ENCODE measurements at regions not wholly inside any gene's neighbourhood (a gene's known extent, or its start where the extent isn't known, plus 50 kb on each side); places are given as distances from the start of the nearest gene placed in this dataset.

DNA sequence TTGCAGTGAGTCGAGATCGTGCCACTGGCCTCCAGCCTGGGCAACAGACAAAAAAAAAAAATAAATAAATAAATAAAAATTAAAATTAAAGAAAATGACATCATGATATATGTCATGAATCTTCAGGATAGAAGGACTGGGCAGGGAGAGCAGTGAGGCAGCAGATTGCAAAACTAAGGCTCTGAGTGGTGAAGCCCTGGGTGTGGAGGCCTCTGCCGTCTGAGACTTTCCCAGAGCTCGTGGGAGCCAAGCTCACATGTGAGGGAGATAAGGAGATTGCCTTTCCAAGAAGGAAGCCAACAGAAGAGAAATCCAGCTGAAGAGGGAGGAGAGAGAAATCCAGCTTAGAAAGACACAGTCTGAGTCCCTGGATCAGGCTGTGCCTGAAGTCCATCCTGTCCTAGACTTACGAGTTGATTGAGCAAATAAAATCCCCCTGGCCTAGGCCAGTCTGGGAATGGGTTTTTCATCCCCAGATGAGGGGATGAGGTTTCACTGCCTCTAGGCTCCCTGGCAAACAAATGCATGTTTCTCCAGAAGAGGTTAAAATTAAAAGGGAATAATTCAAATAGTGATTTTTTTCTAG, 142.0 kb upstream of the IGSF21 start:
- Histone ChIP-seq H3K4me3 (no peak overlapping the region), H3K27ac (no peak overlapping the region)

DNA sequence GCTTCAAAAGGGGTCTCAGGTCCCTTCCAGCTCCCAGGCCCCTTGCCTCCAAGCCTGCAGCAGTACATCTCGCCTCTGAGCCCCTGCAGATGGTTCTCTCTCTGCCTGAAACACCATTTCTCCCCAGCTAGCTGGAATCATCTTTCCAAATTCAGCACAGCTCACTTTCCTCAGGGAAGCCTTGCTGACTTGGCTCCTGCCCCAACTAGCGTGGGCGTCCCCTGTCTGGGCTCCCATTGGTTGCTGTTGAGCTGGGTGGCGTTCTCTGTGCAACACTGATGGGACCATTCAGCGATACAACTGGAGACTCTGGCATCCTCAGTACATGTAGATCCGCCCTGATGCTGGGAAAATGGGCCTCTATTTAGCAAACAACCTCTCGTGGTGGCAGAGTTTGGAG, 141.3 kb upstream of the IGSF21 start:
- Histone ChIP-seq H3K4me3 (no peak overlapping the region), H3K27ac (no peak overlapping the region)

GRCh38 chr1:17967623-17968255, 139.9 kb upstream of the IGSF21 start:
- no peak overlapping the region for H3K4me3 ChIP-seq

DNA sequence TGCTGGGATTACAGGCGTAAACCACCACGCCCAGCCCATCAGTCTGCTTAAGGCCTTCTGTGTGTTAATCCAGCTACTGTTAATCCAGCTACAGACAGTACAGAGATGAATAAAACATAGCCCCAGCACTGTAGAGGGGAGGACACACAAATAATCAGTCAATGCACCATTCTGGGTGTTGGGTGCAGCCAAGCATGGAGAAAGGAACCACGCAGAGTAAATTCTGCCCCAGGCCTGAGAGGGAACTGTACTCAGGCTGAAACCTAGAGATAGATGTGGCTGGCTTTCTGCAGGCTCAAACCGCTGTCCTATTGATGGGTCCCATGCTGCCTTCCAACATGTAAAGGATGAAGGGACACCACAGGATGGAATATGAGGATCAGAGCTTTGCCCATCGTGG, 136.8 kb upstream of the IGSF21 start:
- Histone ChIP-seq H3K27ac (no peak overlapping the region), H3K4me3 (no peak overlapping the region)

More at GRCh38 chr1:17967623-17968255, 139.9 kb upstream of the IGSF21 start:
- no peak overlapping the region for H3K27ac ChIP-seq

- H3K27ac ChIP-seq, result no peak overlapping the region
- no peak overlapping the region for H3K4me3 ChIP-seq
Measured at GRCh38 chr1:17973694-17974093, 133.9 kb upstream of the IGSF21 start.

DNA sequence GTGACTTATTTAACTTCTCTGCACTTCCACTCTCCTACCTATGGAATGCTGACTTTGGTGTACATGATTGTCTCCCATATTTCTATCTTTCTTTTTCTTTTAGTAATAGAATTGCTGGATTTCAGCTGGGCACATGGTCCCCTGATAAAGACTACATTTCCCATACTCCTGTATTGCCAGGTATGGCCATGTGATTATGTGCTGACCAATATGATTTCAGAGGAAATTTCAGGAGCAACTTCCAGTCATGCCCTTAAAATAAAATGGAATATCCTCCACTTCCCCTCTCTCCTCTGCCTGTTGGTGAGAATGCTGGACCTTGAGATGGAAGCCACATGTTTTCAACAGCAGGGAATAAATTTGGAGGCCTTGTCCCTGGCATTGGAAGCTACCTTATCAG, 130.7 kb upstream of the IGSF21 start:
- H3K27ac ChIP-seq, result no peak overlapping the region
- no peak overlapping the region for H3K4me3 ChIP-seq

- Histone ChIP-seq H3K27ac (no peak overlapping the region), H3K4me3 (no peak overlapping the region)
Measured at GRCh38 chr1:17978016-17978415, 129.6 kb upstream of the IGSF21 start.

GRCh38 chr1:17979815-17980214, 127.8 kb upstream of the IGSF21 start:
- no peak overlapping the region for H3K27ac ChIP-seq
- H3K4me3 ChIP-seq, result no peak overlapping the region

DNA sequence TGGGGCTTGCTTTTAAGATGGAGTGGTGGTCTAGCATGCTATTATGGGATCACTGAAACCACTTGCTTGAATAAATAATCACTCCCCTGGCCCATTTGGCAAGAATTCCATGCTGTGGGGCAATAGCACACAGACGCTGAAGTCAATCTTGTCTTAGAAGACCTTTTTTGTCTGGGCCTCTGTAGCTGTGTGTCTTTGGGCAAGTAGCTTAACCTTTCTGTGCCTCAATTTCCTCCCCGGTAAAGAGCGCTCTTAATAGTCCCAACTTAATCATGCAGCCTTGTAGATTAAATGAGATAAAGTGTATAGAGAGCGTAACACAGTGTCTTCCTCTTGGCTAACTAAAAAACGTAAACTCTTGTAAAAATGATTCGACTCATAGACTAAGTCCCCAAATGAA, 125.4 kb upstream of the IGSF21 start:
- no peak overlapping the region for H3K4me3 ChIP-seq
- no peak overlapping the region for H3K27ac ChIP-seq

- H3K27ac ChIP-seq, result no peak overlapping the region
- no peak overlapping the region for H3K4me3 ChIP-seq
Measured at GRCh38 chr1:17984583-17984982, 123.0 kb upstream of the IGSF21 start.

DNA sequence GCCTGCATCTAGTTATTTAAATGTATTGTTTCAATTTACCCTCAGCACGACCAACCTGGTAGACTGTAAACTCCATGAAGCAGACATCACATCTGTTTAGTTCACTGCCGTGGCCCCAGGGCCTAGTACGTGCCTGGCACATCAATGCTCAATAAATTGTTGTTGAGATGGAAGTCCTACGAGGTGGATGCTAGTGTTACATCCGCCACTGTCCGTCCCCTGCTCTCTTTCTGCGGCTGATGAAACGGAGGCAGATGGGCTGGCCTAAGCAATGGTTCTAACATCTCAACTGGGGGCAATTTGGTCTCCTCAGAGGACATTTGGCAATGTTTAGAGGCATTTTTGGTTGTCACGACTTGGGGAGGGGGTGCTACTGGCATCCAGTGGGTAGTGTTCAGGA, 121.4 kb upstream of the IGSF21 start:
- Histone ChIP-seq H3K27ac (no peak overlapping the region), H3K4me3 (no peak overlapping the region)

- H3K27ac ChIP-seq, result no peak overlapping the region
Measured at GRCh38 chr1:17990401-17990800, 117.2 kb upstream of the IGSF21 start.

DNA sequence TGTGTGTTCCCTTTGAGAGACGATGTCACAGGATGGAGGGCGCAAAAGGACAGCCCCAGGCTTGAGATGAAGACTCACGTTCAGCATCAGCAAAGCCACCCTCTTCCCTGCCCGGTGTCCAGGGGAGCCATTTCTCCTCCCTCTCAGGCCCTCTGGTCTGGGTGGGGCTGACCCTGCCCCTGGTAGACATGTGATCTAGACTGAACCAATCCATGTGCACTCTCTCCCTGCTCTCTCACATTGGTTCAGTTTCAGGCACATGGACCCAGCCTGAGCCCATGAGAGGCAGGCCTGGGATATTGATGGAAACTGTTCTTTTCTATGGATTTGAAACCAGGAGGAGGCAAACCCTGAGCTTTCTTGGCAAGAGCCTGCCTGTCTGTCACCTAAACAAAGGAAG, 115.6 kb upstream of the IGSF21 start:
- no peak overlapping the region for H3K27ac ChIP-seq
- H3K4me3 ChIP-seq, result no peak overlapping the region

More at GRCh38 chr1:17990401-17990800, 117.2 kb upstream of the IGSF21 start:
- H3K4me3 ChIP-seq, result no peak overlapping the region

DNA sequence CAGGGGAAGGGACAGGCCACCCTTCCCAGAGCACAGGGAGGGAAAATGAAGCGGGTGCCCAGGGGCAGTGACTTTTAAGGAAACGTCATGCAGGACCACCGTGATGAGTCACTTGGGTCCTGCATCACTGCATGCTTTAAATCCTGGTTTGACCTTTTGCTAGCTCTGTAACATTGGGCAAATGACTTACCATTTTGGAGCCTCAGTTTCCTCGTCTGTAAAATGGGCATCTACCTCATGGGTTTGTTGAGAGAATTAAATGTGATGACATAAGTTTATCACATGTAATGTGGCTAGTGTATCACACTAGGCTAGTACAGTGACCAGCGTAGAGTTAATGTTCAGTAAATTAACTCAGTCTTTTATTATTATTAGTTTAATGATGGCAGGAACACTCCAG, 114.8 kb upstream of the IGSF21 start:
- Histone ChIP-seq H3K4me3 (no peak overlapping the region), H3K27ac (no peak overlapping the region)

DNA sequence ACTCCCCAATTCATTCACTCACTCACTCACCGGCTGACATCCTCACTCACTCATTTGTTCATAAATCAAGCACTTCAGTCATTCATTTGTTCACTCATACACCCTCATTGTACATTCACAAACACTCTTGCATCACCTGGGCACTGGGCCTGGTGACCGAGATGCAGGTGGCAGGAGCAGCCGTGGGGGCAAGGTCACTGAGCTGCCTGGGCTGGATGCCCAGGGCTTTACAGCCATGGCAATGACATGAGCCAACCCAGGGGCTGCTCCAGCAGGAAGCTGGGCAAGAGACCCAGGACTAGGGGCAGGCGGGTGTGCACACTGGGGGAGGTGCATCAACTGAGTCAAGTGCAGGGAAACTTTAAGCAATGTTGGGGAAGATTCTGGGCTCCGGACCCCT, 113.6 kb upstream of the IGSF21 start:
- no peak overlapping the region for H3K27ac ChIP-seq

DNA sequence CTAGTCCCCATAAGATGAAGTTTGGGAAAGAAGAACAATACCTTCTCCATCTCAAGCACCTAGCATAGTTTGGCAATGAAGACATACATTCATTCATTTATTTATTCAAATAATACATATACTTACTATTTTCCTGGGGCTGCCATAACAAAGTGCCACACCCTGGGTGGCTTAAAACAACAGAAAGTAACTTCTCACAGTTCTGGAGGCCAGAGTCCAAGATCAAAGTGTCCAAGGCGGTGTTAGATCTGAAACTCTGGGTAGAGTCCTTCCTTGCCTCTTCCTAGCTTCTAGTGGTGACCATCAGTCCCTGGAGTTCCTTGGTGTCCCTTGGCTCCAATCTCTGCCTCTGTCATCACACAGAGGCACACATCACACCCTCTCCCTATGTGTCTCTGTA, 112.1 kb upstream of the IGSF21 start:
- Histone ChIP-seq H3K4me3 (no peak overlapping the region), H3K27ac (no peak overlapping the region)

More for the DNA sequence above, 113.6 kb upstream of the IGSF21 start:
- no peak overlapping the region for H3K4me3 ChIP-seq

- no peak overlapping the region for H3K4me3 ChIP-seq
- H3K27ac ChIP-seq, result no peak overlapping the region
Measured at GRCh38 chr1:17998889-17999288, 108.7 kb upstream of the IGSF21 start.

GRCh38 chr1:17999884-18000283, 107.7 kb upstream of the IGSF21 start:
- H3K27ac ChIP-seq, result no peak overlapping the region
- H3K4me3 ChIP-seq, result no peak overlapping the region

GRCh38 chr1:18001725-18002124, 105.9 kb upstream of the IGSF21 start:
- no peak overlapping the region for H3K27ac ChIP-seq
- no peak overlapping the region for H3K4me3 ChIP-seq

GRCh38 chr1:18004278-18004677, 103.3 kb upstream of the IGSF21 start:
- Histone ChIP-seq H3K27ac (no peak overlapping the region), H3K4me3 (no peak overlapping the region)

DNA sequence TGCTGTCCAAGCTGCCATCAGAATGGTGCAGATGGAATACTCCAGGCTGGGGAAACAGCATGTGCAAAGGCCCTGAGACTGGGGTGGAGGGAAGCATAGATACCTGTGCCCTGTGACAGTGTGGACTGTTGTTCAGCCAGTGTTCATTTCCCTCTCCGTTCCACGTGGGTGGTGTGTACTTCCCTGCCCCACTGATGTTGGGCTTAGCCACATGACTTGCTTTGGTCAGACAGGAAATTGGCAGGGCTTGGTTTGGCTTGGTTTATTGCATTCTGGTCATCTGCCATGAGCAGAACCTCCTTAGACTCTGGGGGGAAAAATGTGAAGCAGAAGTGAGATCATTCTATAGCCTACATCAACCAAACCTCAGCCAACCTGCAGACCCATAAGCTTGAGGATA, 102.4 kb upstream of the IGSF21 start:
- no peak overlapping the region for H3K4me3 ChIP-seq
- H3K27ac ChIP-seq, result no peak overlapping the region
